GM12873 (cell line): ENCODE measurements at regions not wholly inside any gene's neighbourhood (a gene's known extent, or its start where the extent isn't known, plus 50 kb on each side); places are given as distances from the start of the nearest gene placed in this dataset.

Experiments used
- CTCF ChIP-seq: IDR thresholded peaks from 2 replicates; pipeline ENCODE4 v1.5.1; 2012; ENCODE audit warnings: low read depth, mild to moderate bottlenecking, moderate library complexity, low read length, control low read depth; ENCODE audit not compliant: insufficient read depth; ENCODE audit errors: missing control alignments

- no peak for TF ChIP-seq CTCF
Observed at GRCh38 chr20:54704032-54704635, 228.7 kb downstream of the DOK5 start.
